HG03196 (cell line): ENCODE measurements at regions not wholly inside any gene's neighbourhood (a gene's known extent, or its start where the extent isn't known, plus 50 kb on each side); places are given as distances from the start of the nearest gene placed in this dataset.
A peak's percentile ranks its signal among the peaks of the same experiment; 100 is the strongest.
"Not testable (repeated sequence)": the region's sequence is repeated elsewhere in the genome, so short reads cannot be mapped to it uniquely, and the experiment has no call there.

ENCODE experiments used
- ATAC-seq: cut with Tn5 transposase; IDR thresholded peaks from one replicate; pipeline ENCODE4 v1.9.1; 2021; ENCODE audit not compliant: unreplicated experiment

DNA sequence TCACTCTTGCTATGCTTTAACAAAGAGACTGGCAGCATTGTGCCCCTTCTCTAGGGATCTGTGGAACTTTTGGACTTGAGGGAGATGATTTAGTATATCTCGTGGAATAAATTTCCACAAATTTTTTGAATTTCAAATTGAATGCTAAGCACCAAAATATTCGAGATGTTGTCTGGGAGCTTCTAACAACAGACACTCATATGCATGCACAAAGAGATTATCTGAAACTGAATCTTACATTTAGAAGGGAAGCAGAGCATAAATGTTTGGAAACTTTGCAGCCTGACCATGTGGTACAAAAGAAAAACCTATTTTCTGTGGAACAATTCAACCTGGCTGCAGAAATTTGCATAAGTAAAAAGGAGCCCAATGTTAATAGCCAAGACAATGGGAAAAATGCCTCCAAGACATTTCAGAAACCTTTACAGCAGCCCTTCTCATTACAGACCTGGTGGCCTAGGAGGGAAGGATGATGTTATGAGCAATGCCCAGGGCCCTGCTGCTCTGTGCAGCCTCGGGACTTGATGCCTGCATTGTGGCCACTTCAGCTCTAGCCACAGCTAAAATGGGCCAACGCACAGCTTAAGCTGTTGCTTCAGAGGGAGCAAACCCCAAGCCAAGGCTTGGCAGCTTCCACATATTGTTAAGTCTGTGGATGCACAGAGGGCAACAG is 285.8 kb upstream of the FAM174A start:
- ATAC-seq, result no peak

DNA sequence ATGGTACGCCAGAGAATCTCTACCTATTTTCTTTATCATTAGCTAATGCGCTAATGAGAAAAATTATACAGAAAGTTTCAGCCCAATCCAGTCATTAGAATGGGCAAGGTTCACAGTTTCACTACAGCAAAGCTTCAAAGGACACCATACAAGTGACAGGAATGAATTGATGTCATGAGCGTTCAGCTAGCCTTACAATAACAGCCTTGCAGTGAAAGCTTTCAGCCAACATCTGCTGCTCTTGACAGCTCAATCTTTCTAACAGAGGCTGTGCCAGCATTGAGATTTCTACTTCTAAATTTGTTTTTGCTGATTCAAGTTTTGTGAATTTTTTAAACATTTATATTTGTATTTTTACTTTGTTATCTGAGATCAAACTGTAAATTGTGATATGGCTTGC is 302.4 kb upstream of the FAM174A start:
- ATAC-seq, result no peak

DNA sequence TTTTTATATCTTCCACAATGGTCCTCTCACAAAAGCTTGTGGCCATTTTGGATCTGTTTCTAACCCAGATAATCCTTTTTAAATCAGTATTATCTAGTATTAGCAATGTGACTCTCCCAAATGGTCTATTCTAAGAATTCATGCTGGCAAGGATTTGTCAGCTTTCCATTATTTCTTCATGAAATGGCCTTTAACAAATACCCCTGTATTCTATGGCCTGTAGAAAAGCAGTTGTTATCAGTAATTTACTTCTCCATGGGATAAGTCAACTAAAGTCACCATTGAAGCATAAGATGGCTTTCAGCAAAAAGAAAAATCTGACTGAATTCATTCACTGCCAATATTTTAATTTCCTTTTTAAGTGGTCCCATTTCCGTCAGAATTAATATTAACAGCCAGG is 346.4 kb upstream of the FAM174A start:
- no peak for ATAC-seq

- no peak for ATAC-seq
Measured at GRCh38 chr5:100188339-100188738, 346.8 kb upstream of the FAM174A start.

GRCh38 chr5:100186181-100186580 is 349.0 kb upstream of the FAM174A start:
- ATAC-seq, result no peak

DNA sequence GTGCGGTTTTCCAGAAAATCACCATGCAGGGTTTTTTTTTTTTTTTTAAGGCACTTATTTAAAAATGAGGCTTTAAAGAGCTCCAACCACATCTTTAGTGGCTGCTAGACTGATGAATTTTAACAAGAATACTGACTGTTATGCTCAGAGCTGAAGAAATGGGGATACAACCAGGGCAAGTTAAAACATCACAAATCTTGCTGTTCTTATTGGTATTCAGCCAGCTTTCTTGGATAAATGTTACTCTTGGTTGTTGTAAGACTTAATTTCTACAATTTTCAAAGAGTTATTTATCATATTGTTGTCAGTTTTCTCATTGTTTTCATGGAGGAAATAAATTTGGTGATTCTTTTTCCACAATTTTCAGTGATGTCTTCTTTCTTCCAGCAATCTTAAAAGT is 352.8 kb upstream of the FAM174A start:
- no peak for ATAC-seq

DNA sequence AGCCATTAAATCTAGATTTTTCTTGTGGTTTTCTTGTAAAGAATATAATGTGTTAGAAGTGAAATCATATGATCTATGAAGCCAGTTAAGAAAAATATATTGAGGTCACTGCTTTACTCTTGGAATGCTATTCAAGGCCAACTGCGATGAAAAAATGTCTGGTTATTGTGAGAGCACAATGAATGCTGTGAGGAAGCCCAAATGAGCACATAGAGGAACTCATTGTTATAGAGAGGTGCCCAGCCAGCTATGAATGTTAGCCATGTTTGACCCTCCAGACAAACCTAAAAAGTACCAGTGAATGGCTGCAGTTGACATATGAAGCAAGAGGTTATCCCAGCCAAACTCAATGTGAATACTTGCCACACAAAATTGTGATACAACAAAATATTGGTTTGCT is 359.8 kb upstream of the FAM174A start:
- ATAC-seq, result no peak

DNA sequence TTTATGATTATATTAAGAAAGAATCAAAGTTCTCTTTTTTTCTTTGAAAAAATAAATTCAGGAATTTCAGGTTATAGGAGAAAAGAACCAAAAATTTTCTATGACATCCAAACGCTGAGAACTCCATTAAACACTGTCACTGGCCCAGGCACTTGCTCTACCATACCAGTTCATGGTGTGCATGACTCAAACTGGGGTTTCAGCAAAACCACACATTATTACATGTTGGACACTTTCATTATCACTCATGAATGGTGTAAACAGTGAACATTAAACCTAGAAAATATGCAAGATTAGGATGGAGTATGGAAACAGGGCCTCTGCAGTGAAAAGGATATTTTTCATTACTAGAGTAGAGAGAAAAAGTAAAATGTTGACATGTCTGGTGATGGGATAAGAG is 369.9 kb upstream of the FAM174A start:
- ATAC-seq, result peak; percentile 100

DNA sequence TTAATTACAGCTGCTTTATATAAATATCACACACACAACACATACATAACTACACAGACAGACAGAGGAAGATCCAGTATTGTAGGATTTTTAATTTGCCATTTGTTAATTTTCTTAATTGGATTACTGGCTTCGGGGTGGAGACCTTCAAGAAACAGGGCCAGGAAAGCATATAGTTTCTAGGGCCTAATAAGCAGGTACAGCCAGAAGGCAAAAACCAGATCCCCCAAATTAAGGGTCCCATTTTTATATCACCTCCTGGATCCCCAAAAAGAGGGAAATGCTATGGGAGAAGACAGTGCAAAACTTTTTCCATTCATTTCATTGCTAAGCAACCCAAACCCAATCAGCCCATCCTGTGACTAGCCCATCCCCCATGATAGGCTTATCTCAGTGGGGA is 373.3 kb upstream of the FAM174A start:
- ATAC-seq, result no peak

GRCh38 chr5:100157066-100157465 is 378.1 kb upstream of the FAM174A start:
- ATAC-seq, result no peak

GRCh38 chr5:100148239-100148638 is 386.9 kb upstream of the FAM174A start:
- no peak for ATAC-seq

DNA sequence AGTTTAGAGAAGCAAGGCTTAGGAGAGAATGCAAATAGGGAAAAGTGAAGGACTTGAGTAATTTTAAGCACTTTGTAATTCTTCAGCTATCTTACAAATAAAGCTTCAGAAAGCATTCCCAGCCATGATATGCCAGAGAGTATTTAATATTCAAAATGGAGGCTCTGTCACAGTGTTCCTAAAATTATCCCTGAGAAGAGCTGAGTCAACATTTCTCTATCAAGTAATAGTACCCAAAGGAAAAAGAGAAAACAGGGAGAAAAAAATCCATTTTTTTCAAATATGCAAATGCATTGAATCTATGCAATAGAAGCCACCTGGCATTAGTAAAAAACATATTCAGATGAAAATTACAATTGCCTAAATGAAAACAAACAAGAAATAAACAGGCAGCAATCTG is 392.6 kb upstream of the FAM174A start:
- no peak for ATAC-seq

GRCh38 chr5:100131161-100131560 is 404.0 kb upstream of the FAM174A start:
- no peak for ATAC-seq

DNA sequence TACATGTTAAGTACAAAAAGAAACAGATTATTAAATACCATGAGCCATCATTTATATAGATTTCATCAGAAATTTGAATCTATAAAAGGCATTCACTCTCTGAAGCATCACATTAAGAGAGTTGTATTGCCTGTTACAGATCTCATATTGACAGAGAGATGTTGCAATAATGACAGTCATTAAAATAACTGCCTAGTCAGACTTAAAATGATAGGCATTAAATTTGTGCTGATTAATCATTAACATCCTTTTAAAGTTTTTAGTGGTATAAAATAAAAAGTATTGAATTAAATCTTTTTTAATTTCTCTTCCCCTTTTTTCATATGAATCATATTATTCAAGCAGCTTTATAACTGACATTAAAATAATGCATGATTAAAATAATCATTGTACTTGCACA is 404.9 kb upstream of the FAM174A start:
- no peak for ATAC-seq

GRCh38 chr5:100119903-100120302 is 415.3 kb upstream of the FAM174A start:
- no peak for ATAC-seq

DNA sequence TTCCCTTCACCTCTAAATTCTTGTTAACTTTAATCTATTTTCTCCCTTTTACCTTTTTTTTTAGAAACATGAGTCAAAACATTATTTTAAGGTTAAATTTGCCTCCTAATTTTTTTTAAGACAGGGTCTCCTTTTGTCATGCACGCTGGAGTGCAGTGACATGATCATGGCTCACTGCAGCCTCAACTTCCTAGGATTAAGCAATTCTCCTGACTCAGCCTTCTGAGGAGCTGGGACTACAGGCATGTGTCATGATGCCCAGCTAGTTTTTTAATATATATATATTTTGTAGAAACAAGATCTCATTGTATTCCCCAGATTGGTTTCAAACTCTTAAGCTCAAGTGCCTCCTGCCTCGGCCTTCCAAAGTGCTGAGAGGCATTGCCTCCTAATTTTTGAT is 424.7 kb upstream of the FAM174A start:
- ATAC-seq, result no peak

DNA sequence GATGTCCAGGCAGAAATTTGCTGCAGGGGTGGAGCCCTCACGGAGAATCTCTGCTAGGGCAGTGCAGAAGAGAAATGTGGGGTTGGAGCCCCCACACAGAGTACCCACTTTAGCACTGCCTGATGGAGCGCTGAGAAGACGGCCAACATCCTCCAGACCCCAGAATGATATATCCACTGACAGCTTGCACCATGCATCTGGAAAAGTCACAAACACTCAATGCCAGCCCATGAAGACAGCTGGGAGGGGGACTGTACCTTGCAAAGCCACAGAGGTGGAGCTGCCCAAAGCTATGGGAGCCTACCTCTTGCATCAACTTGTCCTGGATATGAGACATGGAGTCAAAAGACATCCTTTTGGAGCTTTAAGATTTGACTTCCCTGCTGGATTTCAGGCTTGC is 426.3 kb upstream of the FAM174A start:
- ATAC-seq, result no peak

DNA sequence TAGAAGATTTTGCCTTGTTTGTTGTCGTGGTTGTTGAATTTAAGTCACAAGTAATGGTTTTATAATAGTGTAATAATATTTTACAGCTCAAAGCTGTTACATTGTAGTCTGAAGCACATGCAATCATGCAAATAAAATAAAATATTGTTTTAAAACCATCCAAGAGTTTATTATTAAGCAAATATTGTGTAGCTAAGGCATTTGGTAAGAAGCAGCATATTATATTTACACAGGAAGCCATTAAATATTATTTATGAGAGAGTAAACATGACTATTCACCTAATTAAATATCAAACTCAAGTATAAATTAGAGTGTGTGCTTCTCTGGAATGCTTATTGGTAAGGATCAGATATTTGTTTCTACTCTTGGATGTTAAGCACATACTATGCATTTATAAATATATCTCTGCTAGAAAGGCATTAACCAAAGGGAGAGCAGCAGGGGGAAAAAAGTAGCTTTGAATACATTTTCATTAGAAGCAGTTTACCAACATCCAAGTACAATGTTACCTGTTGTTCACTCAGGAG is 431.5 kb upstream of the FAM174A start:
- not testable (repeated sequence) for ATAC-seq

- not testable (repeated sequence) for ATAC-seq
Measured at GRCh38 chr5:100101466-100101865, 433.7 kb upstream of the FAM174A start.

GRCh38 chr5:100096328-100096727 is 438.8 kb upstream of the FAM174A start:
- not testable (repeated sequence) for ATAC-seq

GRCh38 chr5:100080703-100081102 is 454.5 kb upstream of the FAM174A start:
- ATAC-seq, result not testable (repeated sequence)

GRCh38 chr5:100079163-100079562 is 456.0 kb upstream of the FAM174A start:
- ATAC-seq, result not testable (repeated sequence)

- not testable (repeated sequence) for ATAC-seq
Measured at GRCh38 chr5:100066020-100066419, 469.2 kb upstream of the FAM174A start.
